HCT116 (cell line): ENCODE measurements at regions not wholly inside any gene's neighbourhood (a gene's known extent, or its start where the extent isn't known, plus 50 kb on each side); places are given as distances from the start of the nearest gene placed in this dataset.

ENCODE experiments used
- ATAC-seq: fragments of 200-7000 bp; cut with Tn5 transposase; 2 replicates; pipeline ENCODE4 v1.9.1; 2020; ENCODE audit warnings: mild to moderate bottlenecking, moderate library complexity
- BruUV-seq: library from RNA; stranded (reverse); fragments of 400-500 nt; replicated peaks from 2 replicates; lab custom pipeline; 2021; lab: Mats Ljungman, UMichigan
- CTCF ChIA-PET: fragments of 300-600 bp; sonication (Branson Sonifier 250); formaldehyde crosslinking; loops from one replicate; lab custom pipeline; 2021; ENCODE audit warnings: antibody characterized with exemption; lab: Charles Lee
- POLR2A ChIA-PET: fragments of 300-600, 350-600 bp; sonication (Branson Sonifier 250); formaldehyde crosslinking; loops from one replicate; lab custom pipeline; 2021; ENCODE audit warnings: antibody characterized with exemption; lab: Charles Lee
- RAD21 ChIA-PET, 2 experiments: fragments of 300-600 bp; sonication (Branson Sonifier 250); formaldehyde crosslinking; loops; one replicate each; lab custom pipeline; 2023; ENCODE audit warnings: low total read pairs in 2 of 2; ENCODE audit not compliant: uncharacterized antibody in 2 of 2, unreplicated experiment in 2 of 2, low non-redundant PET in 1 of 2; lab: Charles Lee
- DNase-seq: peaks from one replicate; pipeline ENCODE4 v3.0.0-alpha.2; 2010; ENCODE audit warnings: low read depth, low spot score
- H2AFZ ChIP-seq: fragments of 200-600 bp; shearing (Covaris generic), sonication (generic); 2 replicates; pipeline ENCODE4 v1.6.1; 2017; ENCODE audit warnings: low read depth, mixed run types, mixed read lengths, antibody characterized with exemption, low read length; ENCODE audit not compliant: poor library complexity, severe bottlenecking
- H3K27ac ChIP-seq: 2 replicates; pipeline ENCODE4 v1.5.1; 2012; ENCODE audit warnings: low read depth, low read length
- H3K27me3 ChIP-seq: fragments of 200-600 bp; sonication (generic); 2 replicates; pipeline ENCODE4 v1.6.1; 2016; ENCODE audit warnings: mixed run types, low read length, mixed read lengths; ENCODE audit not compliant: insufficient read depth
- H3K36me3 ChIP-seq, 2 experiments: fragments of 200-500 bp in 1 of 2; fragments of 200-600 bp in 1 of 2; sonication (Bioruptor generic) in 1 of 2; sonication (generic) in 1 of 2; 2 replicates each; pipeline versions ENCODE4 v1.5.1 to v1.6.1; 2014 to 2016; ENCODE audit warnings: low read length in 2 of 2, inconsistent platforms in 1 of 2, mixed read lengths in 1 of 2, mixed run types in 1 of 2; ENCODE audit not compliant: insufficient read depth in 2 of 2, control insufficient read depth in 1 of 2
- H3K4me1 ChIP-seq, 2 experiments: fragments of 200-600 bp in 1 of 2; sonication (generic) in 1 of 2; 2 replicates each; pipeline versions ENCODE4 v1.5.1 to v1.6.1; 2012 to 2017; ENCODE audit warnings: low read length in 2 of 2, inconsistent platforms in 1 of 2, mild to moderate bottlenecking in 1 of 2, mixed read lengths in 1 of 2, mixed run types in 1 of 2, moderate library complexity in 1 of 2; ENCODE audit not compliant: insufficient read depth in 2 of 2, control insufficient read depth in 1 of 2
- H3K4me2 ChIP-seq: fragments of 200-600 bp; sonication (generic); 2 replicates; pipeline ENCODE4 v1.6.1; 2017; ENCODE audit warnings: mixed run types, low read length, mixed read lengths
- H3K4me3 ChIP-seq, 2 experiments: fragments of 200-600 bp in 1 of 2; sonication (generic) in 1 of 2; replicated peaks in 1 of 2; 2 replicates each; pipeline ENCODE4 v1.5.1; 2011 to 2016; ENCODE audit warnings: low read length in 2 of 2, control low read depth in 1 of 2, low read depth in 1 of 2, mild to moderate bottlenecking in 1 of 2, mixed read lengths in 1 of 2, mixed run types in 1 of 2
- H3K79me2 ChIP-seq: fragments of 200-600 bp; sonication (generic); 2 replicates; pipeline ENCODE4 v1.6.1; 2017; ENCODE audit warnings: mild to moderate bottlenecking, mixed run types, low read length, moderate library complexity, mixed read lengths; ENCODE audit not compliant: insufficient read depth
- H3K9ac ChIP-seq: fragments of 200-600 bp; sonication (generic); 2 replicates; pipeline ENCODE4 v1.6.1; 2016; ENCODE audit warnings: low read length, mixed read lengths
- H3K9me2 ChIP-seq: fragments of 200-600 bp; sonication (generic), shearing (Covaris generic); 2 replicates; pipeline ENCODE4 v1.6.1; 2017; ENCODE audit warnings: mixed run types, mild to moderate bottlenecking, moderate library complexity; ENCODE audit not compliant: insufficient read depth
- H3K9me3 ChIP-seq, 2 experiments: fragments of 200-500 bp in 1 of 2; fragments of 200-600 bp in 1 of 2; sonication (Bioruptor generic) in 1 of 2; sonication (generic) in 1 of 2; 2 replicates each; pipeline ENCODE4 v1.6.1; 2014 to 2017; ENCODE audit warnings: low read length in 2 of 2, mixed read lengths in 2 of 2, inconsistent platforms in 1 of 2, low read depth in 1 of 2, mild to moderate bottlenecking in 1 of 2, mixed run types in 1 of 2, moderate library complexity in 1 of 2; ENCODE audit not compliant: control insufficient read depth in 1 of 2, insufficient read depth in 1 of 2
- H4K20me1 ChIP-seq: fragments of 200-600 bp; sonication (generic), shearing (Covaris generic); 2 replicates; pipeline ENCODE4 v1.6.1; 2017; ENCODE audit warnings: mixed run types, mild to moderate bottlenecking, moderate library complexity; ENCODE audit not compliant: insufficient read depth
- ATF3 ChIP-seq: IDR thresholded peaks from 2 replicates; pipeline ENCODE4 v1.6.1; 2012
- CBX3 ChIP-seq: IDR thresholded peaks from 2 replicates; pipeline ENCODE4 v1.6.1; 2012; ENCODE audit warnings: low read depth
- CEBPB ChIP-seq: IDR thresholded peaks from 2 replicates; pipeline ENCODE4 v1.6.1; 2012; ENCODE audit warnings: low read depth
- EGR1 ChIP-seq: IDR thresholded peaks from 2 replicates; pipeline ENCODE4 v1.6.1; 2012; ENCODE audit warnings: low read depth
- ELF1 ChIP-seq: IDR thresholded peaks from 2 replicates; pipeline ENCODE4 v1.6.1; 2012; ENCODE audit warnings: low read depth, borderline replicate concordance
- EZH2 ChIP-seq: fragments of 200-600 bp; sonication (generic); IDR thresholded peaks from 2 replicates; pipeline ENCODE4 v1.6.1; 2017; ENCODE audit warnings: antibody characterized with exemption, mixed run types
- EZH2phosphoT487 ChIP-seq: fragments of 200-600 bp; IDR thresholded peaks from 2 replicates; pipeline ENCODE4 v1.6.1; 2018; ENCODE audit warnings: antibody characterized with exemption, borderline replicate concordance
- FOSL1 ChIP-seq: IDR thresholded peaks from 2 replicates; pipeline ENCODE4 v1.6.1; 2012; ENCODE audit warnings: low read depth
- JUND ChIP-seq: IDR thresholded peaks from 2 replicates; pipeline ENCODE4 v1.6.1; 2012
- MAX ChIP-seq: IDR thresholded peaks from 2 replicates; pipeline ENCODE4 v1.6.1; 2012
- POLR2A ChIP-seq: IDR thresholded peaks from 2 replicates; pipeline ENCODE4 v1.7.0; 2011; ENCODE audit warnings: borderline replicate concordance; ENCODE audit not compliant: insufficient read depth, insufficient read length; ENCODE audit errors: extremely low read depth
- POLR2AphosphoS5 ChIP-seq: IDR thresholded peaks from 2 replicates; pipeline ENCODE4 v1.6.1; 2011; ENCODE audit warnings: mild to moderate bottlenecking, low read depth, low read length, moderate library complexity
- SIN3A ChIP-seq: IDR thresholded peaks from 2 replicates; pipeline ENCODE4 v1.6.1; 2012; ENCODE audit warnings: low read depth
- SP1 ChIP-seq: IDR thresholded peaks from 2 replicates; pipeline ENCODE4 v1.6.1; 2012; ENCODE audit warnings: low read depth
- SRF ChIP-seq: IDR thresholded peaks from 2 replicates; pipeline ENCODE4 v1.6.1; 2012; ENCODE audit warnings: low read depth
- ZBTB33 ChIP-seq: IDR thresholded peaks from 2 replicates; pipeline ENCODE4 v1.6.1; 2011; ENCODE audit warnings: mild to moderate bottlenecking, low read length, moderate library complexity; ENCODE audit not compliant: insufficient replicate concordance; ENCODE audit errors: extremely low read depth
- ZFX ChIP-seq: fragments of 450-650 bp; IDR thresholded peaks from 2 replicates; pipeline ENCODE4 v1.6.1; 2017
- intact Hi-C: fragments of 100-400 bp; cut with micrococcal nuclease; formaldehyde crosslinking; loops from 2 replicates; pipeline ENCODE4 v1.10.0; 2022

- TF ChIP-seq MAX (no peak), SIN3A (no peak), ZBTB33 (no peak)
Measured at GRCh38 chr1:244296003-244296402, 155.7 kb downstream of the ADSS2 start (continued).

GRCh38 chr1:244296447-244296846 lies 155.3 kb downstream of the ADSS2 start:
- CTCF ChIA-PET: interaction anchor here (1.0 kb wide), 1 partner anchor 953 kb away, joined by 5 read pairs; no protein-coding TSS in a partner anchor
- no TSS peak for BruUV-seq
- Histone ChIP-seq H3K9ac (no peak overlapping the region), H3K36me3 (no peaks in the 10 kb centered on the region), H3K27me3 (no peaks in the 10 kb centered on the region), H3K4me3 (no peak overlapping the region), H3K9me2 (no peaks in the 10 kb centered on the region), H3K9me3 (no peaks in the 10 kb centered on the region), H3K4me2 (no peak overlapping the region), H3K79me2 (no peaks in the 10 kb centered on the region), H3K27ac (no peak overlapping the region), H2AFZ (no peak overlapping the region), H4K20me1 (no peaks in the 10 kb centered on the region), H3K4me1 (peaks cover 0 to 9% of the 10 kb centered on the region in 2 experiments; a peak in 2 of 4 replicates)
- no peak for TF ChIP-seq POLR2A
- no peak for TF ChIP-seq ELF1
- no peak for TF ChIP-seq ZFX
- TF ChIP-seq EZH2: no peak
- no peak for TF ChIP-seq FOSL1
- TF ChIP-seq POLR2AphosphoS5: no peak
- TF ChIP-seq JUND: no peak
- TF ChIP-seq SP1: no peak
- no peak for TF ChIP-seq CEBPB
- no peak for TF ChIP-seq EGR1
- TF ChIP-seq EZH2phosphoT487: no peak
- TF ChIP-seq MAX: no peak
- TF ChIP-seq ATF3: no peak
- no peak for TF ChIP-seq CBX3
- no peak for TF ChIP-seq SIN3A
- no peak for TF ChIP-seq SRF
- ATAC-seq: no peak
- DNase-seq: no peak
- POLR2A ChIA-PET: no interaction called here
- intact Hi-C loops: no loop called here
- RAD21 ChIA-PET: no interaction called here
